ENCODE measurements at regions not wholly inside any gene's neighbourhood (a gene's known extent, or its start where the extent isn't known, plus 50 kb on each side); places are given as distances from the start of the nearest gene placed in this dataset.
"Not testable (repeated sequence)": the region's sequence is repeated elsewhere in the genome, so short reads cannot be mapped to it uniquely, and the experiment has no call there.

- DNase-seq = no peak
Observed at GRCh38 chr1:148354913-148355308, 128.2 kb downstream of the PPIAL4G start.

DNA sequence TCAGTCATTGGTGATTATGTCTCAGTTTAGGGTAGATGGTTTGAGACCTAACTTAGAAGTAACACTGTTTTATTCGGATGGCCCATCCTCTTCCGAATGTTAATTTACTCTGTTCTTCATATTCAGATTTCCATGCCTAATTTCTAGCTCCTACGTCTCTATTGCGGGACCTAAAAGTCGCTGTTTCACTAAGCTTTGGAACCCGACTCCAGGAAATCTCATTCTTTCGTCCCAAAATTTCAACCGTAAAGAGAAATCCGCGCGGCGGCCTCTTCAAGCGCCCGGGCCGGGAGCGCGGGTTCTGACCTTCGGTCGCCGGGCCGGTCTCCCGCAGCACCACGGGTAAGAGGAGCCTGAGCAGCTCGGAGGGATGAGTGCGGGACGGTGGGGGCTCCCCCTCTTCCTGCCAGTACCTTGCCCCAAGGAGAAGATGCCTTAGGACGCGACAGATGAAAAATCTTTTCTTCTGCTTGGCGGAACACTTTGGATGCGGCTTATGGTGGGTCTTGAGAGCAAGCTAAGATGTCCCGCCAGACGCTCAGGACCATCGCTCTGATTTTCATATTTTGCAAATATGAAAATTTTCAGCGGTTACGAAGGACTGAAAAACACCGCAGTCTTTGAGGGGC lies 128.7 kb downstream of the PPIAL4G start:
- DNase-seq = no peak

DNA sequence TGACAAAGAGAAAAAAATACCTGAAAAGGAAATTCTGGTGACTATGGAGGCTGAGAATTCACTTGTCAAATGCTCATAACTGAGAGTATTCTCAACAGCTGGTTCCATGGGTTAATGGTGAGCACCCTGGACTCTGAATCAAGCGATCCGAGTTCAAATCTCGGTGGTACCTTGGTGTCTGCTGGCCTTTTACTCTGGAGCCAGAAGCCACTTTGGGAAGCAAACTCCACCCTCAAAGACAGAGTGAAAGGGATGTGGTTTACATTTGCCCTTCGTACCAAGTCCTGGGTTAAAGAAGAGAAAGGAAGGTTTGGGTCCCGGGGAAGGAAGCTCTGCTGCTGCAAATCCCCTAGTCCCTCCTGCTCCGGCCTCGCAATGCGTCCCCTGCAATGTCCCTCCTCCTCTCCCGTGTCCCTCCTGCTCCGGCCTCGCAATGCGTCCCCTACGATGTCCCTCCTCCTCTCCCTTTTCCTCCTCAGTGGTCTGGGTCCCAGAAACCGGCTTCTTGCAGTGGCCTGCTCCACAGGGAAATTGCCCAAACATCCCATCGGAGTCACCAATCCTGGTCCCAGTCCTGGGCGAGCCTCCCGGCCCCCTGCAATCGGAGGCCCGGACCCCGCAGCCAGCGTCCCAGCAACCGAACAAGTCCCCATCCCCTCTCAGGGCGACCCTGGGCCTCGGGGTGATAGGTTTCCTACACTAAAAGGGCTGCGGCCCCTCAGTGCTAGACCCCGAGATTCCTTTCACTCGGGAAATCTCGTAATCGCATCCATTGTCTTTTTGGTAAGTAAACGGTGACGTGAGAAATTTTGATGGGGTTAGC lies 129.4 kb downstream of the PPIAL4G start:
- DNase-seq = peak; percentile 50

DNA sequence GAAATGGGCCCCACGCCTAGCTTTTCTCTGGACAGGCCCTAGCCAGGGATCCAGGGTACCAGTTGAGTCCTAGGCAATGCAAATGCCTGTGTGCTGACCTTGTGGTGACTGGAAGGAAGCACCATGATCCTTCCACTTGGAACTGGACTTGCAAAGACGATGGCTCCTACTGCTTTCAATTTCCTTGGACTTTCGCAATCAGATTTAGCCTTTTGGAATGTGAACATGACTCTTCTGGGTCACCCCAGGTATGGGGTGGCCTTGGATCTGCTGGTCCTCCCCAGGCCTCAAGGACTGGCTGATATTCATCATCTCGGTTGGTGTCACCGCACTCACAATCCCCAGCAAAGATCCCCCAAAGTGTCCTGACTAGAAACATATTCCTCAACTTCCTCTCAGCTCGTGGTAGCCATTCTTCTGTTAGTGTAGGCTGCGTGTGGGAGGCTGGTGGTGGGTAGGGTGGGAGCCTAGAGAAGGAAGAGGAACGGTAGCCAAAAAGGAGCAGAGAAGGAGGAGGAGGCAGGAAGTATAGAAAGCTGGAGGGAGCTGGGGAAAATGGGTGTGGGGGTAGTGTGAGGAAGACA lies 130.5 kb downstream of the PPIAL4G start:
- DNase-seq = no peak

- DNase-seq = no peak
Observed at GRCh38 chr1:148347781-148348180, 135.3 kb downstream of the PPIAL4G start.

- not testable (repeated sequence) for DNase-seq
Observed at GRCh38 chr1:148345659-148346151, 137.4 kb downstream of the PPIAL4G start.

DNA sequence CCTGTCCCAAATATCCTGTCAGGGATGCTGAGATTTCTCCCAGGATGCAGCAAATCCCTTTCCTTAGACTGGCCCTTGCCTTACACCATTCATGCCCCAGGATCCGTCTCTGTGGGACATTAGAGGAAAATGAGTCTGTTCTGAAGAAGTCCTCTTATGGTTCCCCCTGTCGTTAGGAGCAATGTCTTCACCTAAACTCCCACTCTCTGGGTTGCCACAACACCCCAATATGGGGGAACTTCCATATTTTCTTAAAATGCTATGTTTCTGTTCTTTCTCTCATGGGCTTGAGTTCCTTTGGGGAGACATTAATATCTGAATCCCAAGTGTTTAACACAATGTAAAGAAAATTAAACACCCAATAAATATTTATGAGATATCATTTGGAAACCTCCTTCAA lies 138.5 kb downstream of the PPIAL4G start:
- not testable (repeated sequence) for DNase-seq

- not testable (repeated sequence) for DNase-seq
Observed at GRCh38 chr1:148341729-148342128, 141.4 kb downstream of the PPIAL4G start.

DNA sequence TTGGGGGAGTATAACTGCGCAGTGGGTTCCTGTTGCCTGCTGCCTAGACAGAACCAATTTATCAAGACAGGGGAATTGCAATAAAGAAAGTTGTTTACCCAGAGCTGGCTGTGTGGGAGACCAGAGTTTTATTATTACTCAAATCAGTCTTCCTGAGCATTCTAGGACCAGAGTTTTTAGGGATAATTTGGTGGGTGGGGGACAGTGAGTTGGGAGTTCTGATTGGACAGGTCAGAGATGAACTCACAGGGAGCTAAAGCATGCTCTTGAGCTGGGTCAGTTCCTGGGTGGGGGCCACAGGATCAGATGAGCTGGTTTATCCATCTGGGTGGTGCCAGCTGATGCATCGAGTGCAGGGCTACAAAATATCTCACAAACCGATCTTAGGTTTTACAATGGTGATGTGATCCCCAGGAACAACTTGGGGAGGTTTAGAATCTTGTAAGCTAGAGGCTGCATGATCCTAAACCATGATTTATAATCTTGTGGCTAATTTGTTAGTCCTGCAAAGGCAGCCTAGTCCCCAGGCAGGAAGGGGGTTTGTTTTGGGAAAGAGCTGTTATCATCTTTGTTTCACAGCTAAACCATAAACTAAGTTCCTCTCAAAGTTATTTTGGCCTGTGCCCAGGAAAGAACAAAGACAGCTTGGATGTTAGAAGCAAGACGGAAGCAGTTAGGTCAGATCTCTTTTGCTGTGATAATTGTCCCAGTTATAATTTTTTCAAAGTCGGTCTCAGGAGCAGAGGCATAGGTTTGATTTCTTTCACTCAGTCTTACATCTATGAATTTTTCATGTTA lies 146.8 kb downstream of the PPIAL4G start:
- not testable (repeated sequence) for DNase-seq

- DNase-seq = peak; percentile 86
Observed at GRCh38 chr1:148334339-148335130, 148.6 kb downstream of the PPIAL4G start.

DNA sequence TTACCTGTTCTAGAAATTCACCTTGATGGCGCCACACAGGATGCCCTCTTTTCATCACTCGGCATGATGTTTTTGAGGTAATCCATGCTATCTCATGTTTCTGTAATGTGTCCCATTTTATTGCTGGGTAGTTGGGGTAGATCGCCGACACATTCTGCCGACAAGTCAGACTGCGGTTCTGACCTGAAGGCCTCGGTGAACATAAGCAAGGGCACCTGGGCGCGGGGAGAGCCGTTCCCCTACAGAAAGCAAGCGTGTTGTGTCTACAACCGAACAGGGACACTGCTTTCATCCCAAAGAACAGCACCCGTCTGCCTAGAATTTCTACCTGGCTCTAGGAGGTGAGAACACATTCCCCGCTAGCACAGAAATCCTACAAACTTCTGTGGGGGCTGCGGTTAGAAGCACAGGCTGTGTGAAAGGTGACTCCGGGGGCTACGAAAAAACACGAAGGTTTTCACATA lies 149.2 kb downstream of the PPIAL4G start:
- no peak for DNase-seq

DNA sequence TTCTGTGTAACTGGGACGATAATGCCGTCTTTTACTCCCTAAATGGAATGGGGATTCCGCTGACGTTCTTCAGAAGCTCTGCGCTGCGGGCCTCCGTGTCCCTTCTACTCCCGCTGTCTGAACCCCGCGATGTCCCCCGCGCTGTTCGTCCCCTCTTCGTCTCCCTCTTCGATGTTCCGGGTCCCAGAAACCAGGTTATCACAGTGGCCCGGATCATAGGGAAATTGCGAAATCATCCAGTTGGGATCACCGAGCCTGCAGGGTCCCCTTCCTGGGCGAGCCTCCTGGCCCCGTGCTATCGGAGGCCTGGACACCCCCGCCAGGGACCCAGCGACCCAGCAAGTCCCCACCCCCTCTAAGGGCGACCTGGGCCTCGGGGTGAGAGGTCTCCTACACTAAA lies 154.2 kb downstream of the PPIAL4G start:
- DNase-seq = no peak

- DNase-seq = not testable (repeated sequence)
Observed at GRCh38 chr1:148325031-148325430, 158.1 kb downstream of the PPIAL4G start.

GRCh38 chr1:148324465-148324864 lies 158.6 kb downstream of the PPIAL4G start:
- DNase-seq = not testable (repeated sequence)

DNA sequence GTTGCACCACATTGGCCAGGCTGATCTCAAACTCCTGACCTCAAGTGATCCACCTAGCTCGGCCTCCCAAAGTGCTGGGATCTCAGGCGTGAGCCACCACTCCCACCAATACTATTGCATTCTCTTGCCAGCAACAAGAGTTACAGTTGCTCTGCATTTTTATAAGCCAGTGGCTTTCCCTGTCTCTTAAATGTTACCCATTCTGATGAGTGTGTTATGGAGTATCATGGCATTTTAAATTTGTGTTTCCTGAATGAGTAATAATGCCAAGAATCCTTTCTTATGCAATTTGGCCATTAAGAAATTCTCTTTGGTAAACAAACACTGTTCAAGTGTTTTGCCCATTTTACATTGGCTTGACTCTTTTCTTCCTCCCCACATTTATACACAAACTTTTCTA lies 163.0 kb downstream of the PPIAL4G start:
- not testable (repeated sequence) for DNase-seq

DNA sequence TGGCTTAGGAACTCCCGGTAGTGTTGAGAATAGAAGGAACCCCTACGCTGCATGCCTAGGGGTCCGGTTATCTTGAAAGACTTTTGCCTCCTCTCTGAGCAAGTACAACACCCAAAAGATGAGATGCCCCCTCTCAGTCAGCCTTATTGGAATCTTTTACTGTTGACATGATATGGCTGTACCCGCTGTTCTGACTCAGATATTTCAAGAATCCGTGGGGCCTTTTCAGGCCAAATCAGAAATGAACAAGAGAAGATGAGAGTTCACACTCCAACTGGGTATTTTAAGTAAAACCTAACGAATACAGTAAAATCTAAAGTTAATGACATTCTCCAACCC lies 164.2 kb downstream of the PPIAL4G start:
- no peak for DNase-seq

DNA sequence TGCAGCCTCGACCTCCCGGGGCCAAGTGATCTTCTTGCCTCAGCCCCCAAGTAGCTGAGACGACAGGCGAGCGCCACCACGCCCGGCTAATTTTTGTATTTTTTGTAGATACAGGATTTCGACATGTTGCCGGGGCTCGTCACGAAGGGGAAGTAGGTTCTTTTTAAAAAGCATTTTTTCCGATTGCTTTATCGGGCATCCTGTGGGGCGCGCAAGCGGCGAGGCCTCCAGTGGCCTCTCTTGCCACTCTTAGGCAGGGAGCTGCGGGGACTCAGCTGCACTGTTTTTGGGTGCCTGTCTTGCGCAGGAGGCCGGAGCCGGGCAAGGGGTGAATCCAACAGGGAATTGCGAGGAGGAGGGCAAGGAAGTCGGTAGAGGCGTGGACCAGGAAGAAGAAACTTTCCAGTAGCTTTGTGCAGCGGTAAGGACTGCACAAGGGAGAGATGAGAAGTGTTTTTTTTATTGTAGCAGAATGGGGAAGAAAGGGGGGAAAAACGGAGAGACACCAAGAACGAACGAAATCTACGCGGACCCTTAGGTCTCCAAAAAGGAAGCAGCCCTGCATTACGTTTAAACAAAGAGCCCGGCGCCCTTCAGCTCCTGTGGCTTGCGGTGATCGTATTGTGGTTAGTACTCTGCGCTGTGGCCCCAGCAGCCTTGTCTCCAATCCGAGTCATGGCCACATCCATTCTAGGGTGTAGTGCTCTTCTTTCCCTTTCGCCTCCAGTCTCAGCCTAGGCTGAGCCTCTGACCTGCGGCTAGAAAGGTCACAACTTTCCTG lies 164.8 kb downstream of the PPIAL4G start:
- DNase-seq = peak; percentile 80

- no peak for DNase-seq
Observed at GRCh38 chr1:148317288-148317985, 165.4 kb upstream of the NBPF11 start.

DNA sequence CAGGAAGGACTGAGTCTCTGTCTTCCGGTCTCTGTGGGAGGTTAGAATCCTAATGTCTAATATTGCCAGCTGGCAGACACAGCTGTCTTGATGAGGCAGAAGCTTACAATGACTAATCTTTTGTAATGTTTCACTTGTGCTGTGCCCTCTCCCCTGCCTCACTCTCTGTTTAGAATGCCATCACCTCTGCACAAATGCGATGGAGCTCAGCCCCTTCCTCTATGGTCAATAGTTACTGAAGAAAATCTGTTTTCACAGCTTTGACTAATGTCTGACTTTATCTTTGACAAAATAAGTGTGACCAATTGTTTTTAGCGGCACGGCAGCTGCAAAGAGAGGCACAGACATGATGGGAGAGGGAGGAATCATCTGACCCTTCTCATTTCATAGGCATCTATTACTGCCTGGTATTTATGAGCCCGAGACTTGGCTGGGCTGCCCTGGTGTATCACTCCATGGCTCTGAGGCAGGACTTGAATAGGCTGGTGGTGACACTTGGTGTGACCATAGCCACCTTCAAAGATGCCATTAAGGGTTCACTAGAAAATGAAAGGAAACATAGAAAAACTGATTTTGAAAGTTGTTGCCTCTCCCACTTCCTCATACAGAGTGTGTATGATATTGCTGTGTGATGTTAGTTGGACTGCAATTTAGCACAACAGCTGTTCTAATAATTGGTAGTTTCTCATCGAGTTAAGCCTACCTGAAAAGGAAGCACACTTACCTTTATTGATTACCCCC lies 163.2 kb upstream of the NBPF11 start:
- DNase-seq = no peak

DNA sequence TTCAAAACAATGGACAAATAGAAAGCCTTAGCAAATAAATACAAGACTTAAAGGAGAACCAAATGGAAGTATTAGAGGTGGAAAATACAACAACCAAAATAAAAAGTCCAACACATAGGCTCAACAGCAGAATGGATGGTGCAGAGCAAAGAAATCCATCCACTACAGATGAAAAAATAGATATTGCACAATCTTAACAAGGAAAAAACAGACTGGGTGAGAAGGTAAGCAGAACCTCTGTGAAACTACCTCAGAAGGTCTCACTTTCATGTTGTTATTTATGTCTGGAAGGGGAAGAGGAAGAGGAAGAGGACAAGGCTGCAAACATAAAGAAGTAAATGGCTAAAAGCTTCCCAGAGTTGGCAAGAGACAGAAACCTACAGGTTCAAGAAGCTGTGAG lies 158.7 kb upstream of the NBPF11 start:
- no peak for DNase-seq

Measured in stimulated activated CD4-positive, alpha-beta T cell treated with anti-CD3 and anti-CD28 coated beads, Interleukin-1b, Interleukin-23, amount 100 ng/mL, for 48 hours (primary cell).